ENCODE measurements at regions not wholly inside any gene's neighbourhood (a gene's known extent, or its start where the extent isn't known, plus 50 kb on each side); places are given as distances from the start of the nearest gene placed in this dataset.

- H3K4me3 ChIP-seq (ENCODE audit: control insufficient read depth, low read depth, low read length), result no peak overlapping the region
- no peak for TF ChIP-seq CTCF (conservative IDR thresholded peaks at IDR 0.05; ENCODE audit: control insufficient read depth, insufficient read depth, low read depth, low read length)
- DNase-seq (ENCODE audit: low read depth), result no peak
These were observed 1360.6 kb upstream of the ACO1 start for GRCh38 chr9:31023847-31024246.

GRCh38 chr9:31027678-31028077 is 1356.8 kb upstream of the ACO1 start:
- no peak for TF ChIP-seq CTCF (conservative IDR thresholded peaks at IDR 0.05; ENCODE audit: control insufficient read depth, insufficient read depth, low read depth, low read length)
- no peak overlapping the region for H3K4me3 ChIP-seq (ENCODE audit: control insufficient read depth, low read depth, low read length)
- DNase-seq (ENCODE audit: low read depth), result no peak

GRCh38 chr9:31028137-31028536 is 1356.3 kb upstream of the ACO1 start:
- TF ChIP-seq CTCF (conservative IDR thresholded peaks at IDR 0.05; ENCODE audit: control insufficient read depth, insufficient read depth, low read depth, low read length), result no peak

GRCh38 chr9:31030741-31031202 is 1353.7 kb upstream of the ACO1 start:
- no peak for DNase-seq (ENCODE audit: low read depth)
- no peak overlapping the region for H3K4me3 ChIP-seq (ENCODE audit: control insufficient read depth, low read depth, low read length)
- TF ChIP-seq CTCF (conservative IDR thresholded peaks at IDR 0.05; ENCODE audit: control insufficient read depth, insufficient read depth, low read depth, low read length), result no peak

More at GRCh38 chr9:31028137-31028536, 1356.3 kb upstream of the ACO1 start:
- H3K4me3 ChIP-seq (ENCODE audit: control insufficient read depth, low read depth, low read length), result no peak overlapping the region
- DNase-seq (ENCODE audit: low read depth), result no peak

- TF ChIP-seq CTCF (conservative IDR thresholded peaks at IDR 0.05; ENCODE audit: control insufficient read depth, insufficient read depth, low read depth, low read length), result no peak
- no peak for DNase-seq (ENCODE audit: low read depth)
- H3K4me3 ChIP-seq (ENCODE audit: control insufficient read depth, low read depth, low read length), result no peak overlapping the region
These were observed 1352.2 kb upstream of the ACO1 start for GRCh38 chr9:31032206-31032605.

GRCh38 chr9:31034311-31034710 is 1350.1 kb upstream of the ACO1 start:
- no peak overlapping the region for H3K4me3 ChIP-seq (ENCODE audit: control insufficient read depth, low read depth, low read length)
- no peak for DNase-seq (ENCODE audit: low read depth)
- TF ChIP-seq CTCF (conservative IDR thresholded peaks at IDR 0.05; ENCODE audit: control insufficient read depth, insufficient read depth, low read depth, low read length), result no peak

GRCh38 chr9:31040564-31040963 is 1343.9 kb upstream of the ACO1 start:
- DNase-seq (ENCODE audit: low read depth), result no peak
- no peak for TF ChIP-seq CTCF (conservative IDR thresholded peaks at IDR 0.05; ENCODE audit: control insufficient read depth, insufficient read depth, low read depth, low read length)
- no peak overlapping the region for H3K4me3 ChIP-seq (ENCODE audit: control insufficient read depth, low read depth, low read length)
